Right renal pelvis (tissue), 4 donors: ENCODE measurements at regions not wholly inside any gene's neighbourhood (a gene's known extent, or its start where the extent isn't known, plus 50 kb on each side); places are given as distances from the start of the nearest gene placed in this dataset.
A peak's percentile ranks its signal among the peaks of the same experiment; 100 is the strongest.
"Not testable (repeated sequence)": the region's sequence is repeated elsewhere in the genome, so short reads cannot be mapped to it uniquely, and the experiment has no call there.

Experiments
- DNase-seq, 4 donors: peaks; one replicate each; pipeline ENCODE4 v3.0.0-alpha.2; 2013; ENCODE audit warnings: low read depth in 4 of 4, low spot score in 3 of 4, missing footprints in 1 of 4

GRCh38 chrX:116285501-116285900 lies 115.0 kb downstream of the AGTR2 start:
- DNase-seq, result no peak

GRCh38 chrX:116289592-116289991 lies 119.0 kb downstream of the AGTR2 start:
- DNase-seq, result no peak

- no peak for DNase-seq
Measured at GRCh38 chrX:116290359-116290758, 119.8 kb downstream of the AGTR2 start.

- no peak for DNase-seq
Measured at GRCh38 chrX:116292183-116292582, 121.6 kb downstream of the AGTR2 start.

GRCh38 chrX:116298956-116299355 lies 128.4 kb downstream of the AGTR2 start:
- DNase-seq, result no peak

GRCh38 chrX:116306218-116306617 lies 130.2 kb upstream of the SLC6A14 start:
- DNase-seq, result no peak

DNA sequence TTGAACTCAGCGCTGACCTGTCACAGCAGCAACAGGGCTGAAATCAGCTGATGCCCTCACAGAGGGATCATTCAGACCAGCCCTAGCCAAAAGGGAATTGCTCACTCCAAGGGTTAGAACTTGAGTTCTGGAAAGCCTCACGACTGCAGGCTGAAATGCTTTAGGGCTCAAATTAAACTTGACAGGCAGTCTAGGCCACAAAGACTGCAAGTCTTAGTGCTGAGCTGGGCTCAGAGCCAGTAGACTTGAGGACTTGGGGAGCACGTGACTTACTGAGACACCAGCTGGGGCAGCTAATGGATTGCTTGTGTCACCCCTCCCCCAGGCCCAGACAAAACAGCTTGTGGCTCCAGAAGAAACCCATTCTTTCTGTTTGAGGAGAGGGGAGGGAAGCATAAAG lies 119.0 kb upstream of the SLC6A14 start:
- DNase-seq, result peak; percentile 20 to 59 (median 52)

DNA sequence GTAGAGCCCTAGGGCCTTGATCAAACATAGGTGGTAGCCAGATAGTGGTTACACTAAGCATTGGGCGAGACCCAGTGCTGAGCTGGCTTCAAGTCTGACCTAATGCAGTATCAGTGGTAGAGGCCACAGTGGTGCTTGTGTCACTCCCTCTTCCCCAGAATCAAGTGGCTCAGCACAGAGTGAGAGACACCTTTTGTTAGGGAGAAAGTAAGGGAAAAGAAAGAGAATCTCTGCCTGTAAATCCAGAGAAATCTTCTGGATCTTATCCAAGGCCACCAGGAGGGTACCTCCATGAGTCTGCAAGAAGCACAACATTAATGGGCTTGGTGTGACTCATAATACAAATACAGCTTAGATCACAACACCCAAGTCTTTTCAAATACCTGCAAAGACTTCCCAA lies 117.7 kb upstream of the SLC6A14 start:
- no peak for DNase-seq

- peak in 2 of 4 donors; percentile 0 to 10 for DNase-seq
Measured at GRCh38 chrX:116321711-116322110, 114.7 kb upstream of the SLC6A14 start.

- not testable (repeated sequence) for DNase-seq
Measured at GRCh38 chrX:116332026-116332425, 104.4 kb upstream of the SLC6A14 start.

DNA sequence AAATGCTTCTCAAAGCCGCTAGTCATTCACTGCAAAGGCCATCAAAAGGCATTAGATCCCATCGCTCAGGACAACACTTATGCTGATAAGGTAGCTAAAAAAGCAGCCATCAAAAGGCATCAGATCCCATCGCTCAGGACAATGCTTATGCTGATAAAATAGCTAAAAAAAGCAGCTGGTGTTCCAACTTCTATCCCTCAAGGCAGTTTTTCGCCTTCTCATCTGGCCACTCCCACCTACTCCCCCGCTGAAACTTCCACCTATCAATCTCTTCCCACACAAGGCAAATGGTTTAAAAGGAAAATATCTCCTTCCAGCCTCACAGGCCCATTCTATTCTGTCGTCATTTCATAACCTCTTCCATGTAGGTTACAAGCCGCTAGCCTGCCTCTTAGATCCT lies 101.6 kb upstream of the SLC6A14 start:
- DNase-seq, result not testable (repeated sequence)

- no peak for DNase-seq
Measured at GRCh38 chrX:116339407-116339806, 97.0 kb upstream of the SLC6A14 start.

DNA sequence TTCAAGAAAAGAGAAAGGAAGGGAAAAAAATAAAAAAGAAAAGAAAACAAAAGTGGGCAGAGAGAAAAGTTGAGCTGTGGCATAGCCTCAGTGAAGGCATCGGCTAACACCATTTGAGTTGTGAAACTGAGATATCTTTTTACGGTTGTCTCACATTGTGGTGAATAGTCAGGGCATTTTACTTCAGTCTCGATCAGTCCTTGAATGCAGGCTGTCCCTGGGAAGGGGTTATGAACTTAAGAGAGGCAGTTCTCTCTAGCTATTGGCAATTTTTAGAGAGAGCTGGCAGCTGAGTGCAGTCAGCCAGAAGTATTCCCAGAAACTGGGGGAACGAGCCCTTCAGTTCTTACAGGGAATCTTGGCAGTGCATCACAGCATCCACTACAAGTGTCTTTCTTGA lies 93.5 kb upstream of the SLC6A14 start:
- DNase-seq, result no peak

DNA sequence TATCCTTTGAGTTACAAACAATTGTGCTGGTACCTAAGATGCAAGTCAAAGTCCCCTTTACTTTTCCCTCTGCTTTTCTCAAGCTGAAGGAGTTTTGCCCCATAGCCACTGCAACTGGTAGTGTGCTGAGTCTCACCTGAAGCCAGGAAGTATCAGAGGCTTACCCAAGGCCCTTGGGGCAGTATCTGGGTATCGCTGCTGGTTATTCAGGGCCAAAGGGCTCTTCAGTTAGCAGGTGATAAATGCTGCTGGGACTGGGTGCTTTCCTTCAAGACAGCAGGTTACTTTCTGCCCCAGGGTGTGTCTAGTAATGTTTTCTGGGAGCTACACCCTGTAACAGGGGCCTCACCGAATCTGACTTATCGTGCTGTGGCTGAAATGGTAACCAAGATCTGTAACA lies 90.4 kb upstream of the SLC6A14 start:
- DNase-seq, result no peak

GRCh38 chrX:116357329-116357728 lies 79.1 kb upstream of the SLC6A14 start:
- no peak for DNase-seq

DNA sequence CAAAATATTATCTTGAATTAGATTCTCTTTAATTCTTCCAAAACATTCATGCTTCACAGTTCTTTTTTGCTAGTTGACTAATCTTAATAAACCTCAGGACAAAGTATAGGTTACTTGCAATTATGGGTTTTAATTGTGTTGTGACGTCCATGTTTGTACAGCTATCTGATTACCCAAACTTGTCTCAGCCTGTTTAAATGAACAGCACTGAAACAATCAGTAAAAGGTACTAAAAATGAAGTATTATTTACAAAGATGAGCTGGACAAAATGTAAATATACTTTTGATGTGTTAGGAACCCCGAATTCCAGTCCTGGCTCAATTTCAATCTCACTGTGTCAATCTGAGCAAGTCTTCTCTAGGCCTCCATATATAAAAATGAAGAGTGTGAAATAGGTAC lies 57.4 kb upstream of the SLC6A14 start:
- no peak for DNase-seq

DNA sequence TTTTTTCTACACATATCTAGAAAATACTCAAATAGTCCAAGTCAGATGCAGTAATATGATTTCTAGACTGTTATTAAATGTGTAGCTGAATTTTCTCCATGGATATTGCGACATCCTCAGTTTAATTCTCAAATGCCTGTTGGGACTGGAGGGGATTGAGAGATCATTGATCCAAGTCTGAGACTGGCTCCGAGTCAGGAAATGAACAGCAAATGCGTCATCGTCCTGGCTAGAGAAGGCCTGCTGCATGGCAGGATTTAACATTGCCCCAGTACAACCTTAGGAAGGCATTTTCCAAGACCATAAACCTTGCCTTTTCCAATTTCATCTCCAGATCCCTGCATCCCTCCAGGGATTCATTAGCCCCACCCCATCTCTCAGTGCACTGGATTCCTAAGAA lies 56.6 kb upstream of the SLC6A14 start:
- no peak for DNase-seq

- DNase-seq, result no peak
Measured at GRCh38 chrX:116384406-116384954, 51.9 kb upstream of the SLC6A14 start.
